ENCODE measurements at regions not wholly inside any gene's neighbourhood (a gene's known extent, or its start where the extent isn't known, plus 50 kb on each side); places are given as distances from the start of the nearest gene placed in this dataset.

GRCh38 chr11:131118247-131118646 lies 202.0 kb upstream of the SNX19 start:
- Histone ChIP-seq H3K79me2 (ENCODE audit: insufficient read depth, low read length) (no peaks in the 10 kb centered on the region), H3K27me3 (ENCODE audit: insufficient read depth, low read length, poor library complexity) (no peaks in the 10 kb centered on the region), H4K20me1 (ENCODE audit: insufficient read depth, low read length) (no peaks in the 10 kb centered on the region), H3K4me1 (ENCODE audit: insufficient read depth, low read length) (no peaks in the 10 kb centered on the region), H2AFZ (ENCODE audit: low read depth, low read length) (no peak overlapping the region), H3K27ac (ENCODE audit: low read length) (no peak overlapping the region), H3K9ac (ENCODE audit: low read depth, low read length) (no peak overlapping the region), H3K4me2 (ENCODE audit: insufficient read depth, low read length) (no peak overlapping the region), H3K9me3 (ENCODE audit: insufficient read depth, low read length, severe bottlenecking) (no peaks in the 10 kb centered on the region), H3K36me3 (ENCODE audit: insufficient read depth, low read length) (no peaks in the 10 kb centered on the region), H3K4me3 (ENCODE audit: low read depth in 1 of 2, low read length in 2 of 2) (no peak overlapping the region)
- no peak for TF ChIP-seq EZH2 (IDR thresholded peaks at IDR 0.05; ENCODE audit: borderline replicate concordance, low read depth, low read length, severe bottlenecking)
- TF ChIP-seq, protein P1, sequence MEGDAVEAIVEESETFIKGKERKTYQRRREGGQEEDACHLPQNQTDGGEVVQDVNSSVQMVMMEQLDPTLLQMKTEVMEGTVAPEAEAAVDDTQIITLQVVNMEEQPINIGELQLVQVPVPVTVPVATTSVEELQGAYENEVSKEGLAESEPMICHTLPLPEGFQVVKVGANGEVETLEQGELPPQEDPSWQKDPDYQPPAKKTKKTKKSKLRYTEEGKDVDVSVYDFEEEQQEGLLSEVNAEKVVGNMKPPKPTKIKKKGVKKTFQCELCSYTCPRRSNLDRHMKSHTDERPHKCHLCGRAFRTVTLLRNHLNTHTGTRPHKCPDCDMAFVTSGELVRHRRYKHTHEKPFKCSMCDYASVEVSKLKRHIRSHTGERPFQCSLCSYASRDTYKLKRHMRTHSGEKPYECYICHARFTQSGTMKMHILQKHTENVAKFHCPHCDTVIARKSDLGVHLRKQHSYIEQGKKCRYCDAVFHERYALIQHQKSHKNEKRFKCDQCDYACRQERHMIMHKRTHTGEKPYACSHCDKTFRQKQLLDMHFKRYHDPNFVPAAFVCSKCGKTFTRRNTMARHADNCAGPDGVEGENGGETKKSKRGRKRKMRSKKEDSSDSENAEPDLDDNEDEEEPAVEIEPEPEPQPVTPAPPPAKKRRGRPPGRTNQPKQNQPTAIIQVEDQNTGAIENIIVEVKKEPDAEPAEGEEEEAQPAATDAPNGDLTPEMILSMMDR (IDR thresholded peaks at IDR 0.05; ENCODE audit: borderline replicate concordance, extremely low read depth, low read length, poor library complexity, severe bottlenecking) = no peak
- DNase-seq = no peak
- no peak for ATAC-seq (ENCODE audit: insufficient read depth, low read depth)

GRCh38 chr11:131121426-131122333 lies 205.4 kb upstream of the SNX19 start:
- Histone ChIP-seq H3K4me2 (ENCODE audit: insufficient read depth, low read length) (no peak overlapping the region), H3K36me3 (ENCODE audit: insufficient read depth, low read length) (no peaks in the 10 kb centered on the region), H4K20me1 (ENCODE audit: insufficient read depth, low read length) (no peaks in the 10 kb centered on the region), H3K9me3 (ENCODE audit: insufficient read depth, low read length, severe bottlenecking) (no peaks in the 10 kb centered on the region), H2AFZ (ENCODE audit: low read depth, low read length) (no peak overlapping the region), H3K27ac (ENCODE audit: low read length) (no peak overlapping the region), H3K79me2 (ENCODE audit: insufficient read depth, low read length) (no peaks in the 10 kb centered on the region), H3K27me3 (ENCODE audit: insufficient read depth, low read length, poor library complexity) (no peaks in the 10 kb centered on the region), H3K4me3 (ENCODE audit: low read depth in 1 of 2, low read length in 2 of 2) (no peak overlapping the region), H3K9ac (ENCODE audit: low read depth, low read length) (no peak overlapping the region), H3K4me1 (ENCODE audit: insufficient read depth, low read length) (no peaks in the 10 kb centered on the region)
- no peak for TF ChIP-seq EZH2 (IDR thresholded peaks at IDR 0.05; ENCODE audit: borderline replicate concordance, low read depth, low read length, severe bottlenecking)
- TF ChIP-seq, protein P1 (IDR thresholded peaks at IDR 0.05; ENCODE audit: borderline replicate concordance, extremely low read depth, low read length, poor library complexity, severe bottlenecking) = no peak
- ATAC-seq (ENCODE audit: insufficient read depth, low read depth) = no peak
- no peak for DNase-seq

- Histone ChIP-seq H3K4me3 (ENCODE audit: low read depth in 1 of 2, low read length in 2 of 2) (no peak overlapping the region), H3K4me1 (ENCODE audit: insufficient read depth, low read length) (no peaks in the 10 kb centered on the region), H3K27ac (ENCODE audit: low read length) (no peak overlapping the region), H2AFZ (ENCODE audit: low read depth, low read length) (no peak overlapping the region), H3K36me3 (ENCODE audit: insufficient read depth, low read length) (no peaks in the 10 kb centered on the region), H3K9me3 (ENCODE audit: insufficient read depth, low read length, severe bottlenecking) (peaks cover 1% of the 10 kb centered on the region), H4K20me1 (ENCODE audit: insufficient read depth, low read length) (no peaks in the 10 kb centered on the region), H3K27me3 (ENCODE audit: insufficient read depth, low read length, poor library complexity) (no peaks in the 10 kb centered on the region), H3K4me2 (ENCODE audit: insufficient read depth, low read length) (no peak overlapping the region), H3K79me2 (ENCODE audit: insufficient read depth, low read length) (no peaks in the 10 kb centered on the region), H3K9ac (ENCODE audit: low read depth, low read length) (no peak overlapping the region)
- TF ChIP-seq, protein P1 (IDR thresholded peaks at IDR 0.05; ENCODE audit: borderline replicate concordance, extremely low read depth, low read length, poor library complexity, severe bottlenecking) = no peak
- TF ChIP-seq EZH2 (IDR thresholded peaks at IDR 0.05; ENCODE audit: borderline replicate concordance, low read depth, low read length, severe bottlenecking) = no peak
- DNase-seq (no peak), ATAC-seq (ENCODE audit: insufficient read depth, low read depth) (no peak)
Observed at GRCh38 chr11:131122448-131122847, 206.2 kb upstream of the SNX19 start.
